HUES64 (cell line): ENCODE measurements at regions not wholly inside any gene's neighbourhood (a gene's known extent, or its start where the extent isn't known, plus 50 kb on each side); places are given as distances from the start of the nearest gene placed in this dataset.

Source experiments
- H3K27ac ChIP-seq: 2 replicates; pipeline ENCODE4 v1.7.0; 2013; ENCODE audit warnings: low read depth, low read length, inconsistent platforms
- H3K27me3 ChIP-seq: 2 replicates; pipeline ENCODE4 v1.6.1; 2013; ENCODE audit warnings: mild to moderate bottlenecking, low read length; ENCODE audit not compliant: insufficient read depth
- H3K36me3 ChIP-seq: 2 replicates; pipeline ENCODE4 v1.6.1; 2013; ENCODE audit warnings: mild to moderate bottlenecking, low read length; ENCODE audit not compliant: insufficient read depth
- H3K4me1 ChIP-seq: 2 replicates; pipeline ENCODE4 v1.6.1; 2013; ENCODE audit warnings: mild to moderate bottlenecking, low read length, moderate library complexity; ENCODE audit not compliant: insufficient read depth
- H3K4me3 ChIP-seq: 2 replicates; pipeline ENCODE4 v1.5.1; 2013; ENCODE audit warnings: mild to moderate bottlenecking, low read length, moderate library complexity
- H3K9ac ChIP-seq: 2 replicates; pipeline ENCODE4 v1.6.1; 2013; ENCODE audit warnings: mild to moderate bottlenecking, low read depth, low read length
- H3K9me3 ChIP-seq: 2 replicates; pipeline ENCODE4 v1.6.1; 2013; ENCODE audit warnings: low read depth, low read length; ENCODE audit not compliant: insufficient read depth
- WGBS: fragments of 150-250, 120-280 bp; methylation state at CpG from one replicate; pipeline ENCODE4 v1.1.7; 2013; ENCODE audit warnings: missing lambda C conversion rate; 5-methylcytosine and 5-hydroxymethylcytosine counted together

- H3K9me3 ChIP-seq = no peaks in the 10 kb centered on the region
- no peaks in the 10 kb centered on the region for H3K4me1 ChIP-seq
- H3K4me3 ChIP-seq = no peak overlapping the region
- H3K36me3 ChIP-seq = no peaks in the 10 kb centered on the region
- no peaks in the 10 kb centered on the region for H3K27me3 ChIP-seq
- H3K9ac ChIP-seq = no peak overlapping the region
- no peak overlapping the region for H3K27ac ChIP-seq
Observed at GRCh38 chr5:43920422-43920821, 317.4 kb downstream of the NNT start.

GRCh38 chr5:43917925-43918324, 314.9 kb downstream of the NNT start:
- no peaks in the 10 kb centered on the region for H3K4me1 ChIP-seq
- no peaks in the 10 kb centered on the region for H3K27me3 ChIP-seq
- H3K36me3 ChIP-seq = no peaks in the 10 kb centered on the region
- H3K4me3 ChIP-seq = no peak overlapping the region
- H3K27ac ChIP-seq = no peak overlapping the region
- H3K9me3 ChIP-seq = no peaks in the 10 kb centered on the region
- no peak overlapping the region for H3K9ac ChIP-seq
- WGBS = 81% methylated on average over 3 of the region's 3 CpGs

GRCh38 chr5:43903129-43903528, 300.1 kb downstream of the NNT start:
- Histone ChIP-seq H3K9me3 (no peaks in the 10 kb centered on the region; the same call in 1 of the 2 replicates), H3K27me3 (no peaks in the 10 kb centered on the region), H3K4me1 (no peaks in the 10 kb centered on the region; the same call in 1 of the 2 replicates), H3K9ac (no peak overlapping the region), H3K27ac (no peak overlapping the region), H3K4me3 (no peak overlapping the region), H3K36me3 (no peaks in the 10 kb centered on the region)

- Histone ChIP-seq H3K9ac (no peak overlapping the region), H3K9me3 (no peaks in the 10 kb centered on the region), H3K4me1 (no peaks in the 10 kb centered on the region), H3K27me3 (no peaks in the 10 kb centered on the region), H3K36me3 (no peaks in the 10 kb centered on the region), H3K4me3 (no peak overlapping the region), H3K27ac (no peak overlapping the region)
- 78% methylated on average over 1 of the region's 1 CpG for WGBS
Observed at GRCh38 chr5:43900974-43901373, 298.0 kb downstream of the NNT start.

- WGBS = 97% methylated on average over 1 of the region's 1 CpG
Observed at GRCh38 chr5:43895876-43896275, 292.9 kb downstream of the NNT start.

GRCh38 chr5:43893951-43894684, 291.1 kb downstream of the NNT start:
- Histone ChIP-seq H3K9ac (no peak overlapping the region), H3K4me1 (no peaks in the 10 kb centered on the region), H3K4me3 (no peak overlapping the region), H3K36me3 (no peaks in the 10 kb centered on the region), H3K9me3 (no peaks in the 10 kb centered on the region), H3K27ac (no peak overlapping the region), H3K27me3 (no peaks in the 10 kb centered on the region)
- 89% methylated on average over 2 of the region's 4 CpGs for WGBS

More at GRCh38 chr5:43895876-43896275, 292.9 kb downstream of the NNT start:
- Histone ChIP-seq H3K9me3 (no peaks in the 10 kb centered on the region), H3K9ac (no peak overlapping the region), H3K36me3 (no peaks in the 10 kb centered on the region), H3K27me3 (no peaks in the 10 kb centered on the region), H3K27ac (no peak overlapping the region), H3K4me1 (no peaks in the 10 kb centered on the region), H3K4me3 (no peak overlapping the region)

- Histone ChIP-seq H3K4me1 (no peaks in the 10 kb centered on the region), H3K9ac (no peak overlapping the region), H3K4me3 (no peak overlapping the region), H3K27me3 (no peaks in the 10 kb centered on the region), H3K27ac (no peak overlapping the region), H3K36me3 (no peaks in the 10 kb centered on the region), H3K9me3 (no peaks in the 10 kb centered on the region)
- WGBS = 95% methylated on average over 1 of the region's 1 CpG
Observed at GRCh38 chr5:43891112-43891511, 288.1 kb downstream of the NNT start.

GRCh38 chr5:43889233-43889632, 286.3 kb downstream of the NNT start:
- H3K9ac ChIP-seq = no peak overlapping the region
- 0 out of 2 replicates have a peak, but pooled peaks cover 5% of the 10 kb centered on the region for H3K4me1 ChIP-seq
- H3K27ac ChIP-seq = no peak overlapping the region
- no peaks in the 10 kb centered on the region for H3K27me3 ChIP-seq
- 96% methylated on average over 1 of the region's 1 CpG for WGBS
- no peaks in the 10 kb centered on the region for H3K9me3 ChIP-seq
- no peak overlapping the region for H3K4me3 ChIP-seq
- H3K36me3 ChIP-seq = no peaks in the 10 kb centered on the region

GRCh38 chr5:43875741-43876140, 272.8 kb downstream of the NNT start:
- Histone ChIP-seq H3K27me3 (no peaks in the 10 kb centered on the region), H3K9ac (no peak overlapping the region), H3K4me3 (no peak overlapping the region), H3K4me1 (no peaks in the 10 kb centered on the region), H3K36me3 (no peaks in the 10 kb centered on the region), H3K27ac (no peak overlapping the region), H3K9me3 (no peaks in the 10 kb centered on the region)
- WGBS = no CpG with 5 or more reads among the region's 1 CpG

- no peaks in the 10 kb centered on the region for H3K9me3 ChIP-seq
- H3K36me3 ChIP-seq = no peaks in the 10 kb centered on the region
- H3K27me3 ChIP-seq = no peaks in the 10 kb centered on the region
- 82% methylated on average over 3 of the region's 3 CpGs for WGBS
- no peak overlapping the region for H3K9ac ChIP-seq
- H3K27ac ChIP-seq = no peak overlapping the region
- H3K4me1 ChIP-seq = no peaks in the 10 kb centered on the region
- H3K4me3 ChIP-seq = no peak overlapping the region
Observed at GRCh38 chr5:43874772-43875171, 271.8 kb downstream of the NNT start.

GRCh38 chr5:43873791-43874190, 270.8 kb downstream of the NNT start:
- 88% methylated on average over 1 of the region's 1 CpG for WGBS

GRCh38 chr5:43859309-43859708, 256.3 kb downstream of the NNT start:
- Histone ChIP-seq H3K36me3 (no peaks in the 10 kb centered on the region), H3K27me3 (no peaks in the 10 kb centered on the region), H3K9me3 (no peaks in the 10 kb centered on the region), H3K27ac (no peak overlapping the region), H3K4me3 (no peak overlapping the region), H3K4me1 (peaks cover 13% of the 10 kb centered on the region), H3K9ac (no peak overlapping the region)

More at GRCh38 chr5:43873791-43874190, 270.8 kb downstream of the NNT start:
- Histone ChIP-seq H3K4me1 (no peaks in the 10 kb centered on the region), H3K27me3 (no peaks in the 10 kb centered on the region), H3K27ac (no peak overlapping the region), H3K4me3 (no peak overlapping the region), H3K9me3 (no peaks in the 10 kb centered on the region), H3K9ac (no peak overlapping the region), H3K36me3 (no peaks in the 10 kb centered on the region)
